ENCODE measurements at regions not wholly inside any gene's neighbourhood (a gene's known extent, or its start where the extent isn't known, plus 50 kb on each side); places are given as distances from the start of the nearest gene placed in this dataset.

DNA sequence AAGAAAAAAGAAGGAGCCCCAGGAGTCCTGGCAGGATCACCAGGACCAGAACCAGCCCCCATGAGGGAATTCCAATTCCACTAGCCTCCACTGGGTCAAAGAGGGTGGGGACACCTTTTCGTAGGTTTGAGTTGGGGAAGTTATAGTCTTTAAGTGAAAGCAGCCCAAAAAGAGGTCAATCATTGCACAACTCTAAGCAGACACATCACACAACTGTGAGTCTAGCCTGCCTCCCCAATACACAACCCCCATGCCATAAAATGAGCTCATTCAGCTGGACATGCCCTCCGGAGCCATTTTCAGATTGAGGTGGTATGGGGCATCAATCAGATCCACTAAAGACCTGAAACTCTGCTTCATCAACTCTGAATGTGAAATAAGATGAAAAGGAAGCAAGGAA is 179.9 kb downstream of the NPHP4 start:
- DNase-seq (ENCODE audit: low read depth) = no peak

DNA sequence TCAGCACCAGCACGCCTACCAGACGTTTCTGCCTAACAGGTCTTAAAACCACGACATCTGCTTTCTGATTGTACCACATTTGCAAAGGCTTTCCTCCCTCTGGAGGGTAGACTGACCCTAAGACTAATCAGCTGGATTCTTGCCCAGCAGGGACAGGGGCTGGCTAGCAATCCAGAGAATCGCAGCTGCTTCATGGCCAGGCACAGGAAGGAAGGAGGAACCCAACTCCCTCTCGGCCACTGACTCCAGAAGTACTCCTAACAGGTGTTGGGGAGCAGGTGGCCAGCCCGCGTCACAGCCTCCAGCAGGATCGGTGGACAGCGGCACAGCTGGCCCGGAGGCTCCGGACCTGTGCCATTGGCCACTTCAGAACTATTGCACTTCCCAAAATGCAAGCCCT is 180.8 kb downstream of the NPHP4 start:
- DNase-seq (ENCODE audit: low read depth) = no peak

DNA sequence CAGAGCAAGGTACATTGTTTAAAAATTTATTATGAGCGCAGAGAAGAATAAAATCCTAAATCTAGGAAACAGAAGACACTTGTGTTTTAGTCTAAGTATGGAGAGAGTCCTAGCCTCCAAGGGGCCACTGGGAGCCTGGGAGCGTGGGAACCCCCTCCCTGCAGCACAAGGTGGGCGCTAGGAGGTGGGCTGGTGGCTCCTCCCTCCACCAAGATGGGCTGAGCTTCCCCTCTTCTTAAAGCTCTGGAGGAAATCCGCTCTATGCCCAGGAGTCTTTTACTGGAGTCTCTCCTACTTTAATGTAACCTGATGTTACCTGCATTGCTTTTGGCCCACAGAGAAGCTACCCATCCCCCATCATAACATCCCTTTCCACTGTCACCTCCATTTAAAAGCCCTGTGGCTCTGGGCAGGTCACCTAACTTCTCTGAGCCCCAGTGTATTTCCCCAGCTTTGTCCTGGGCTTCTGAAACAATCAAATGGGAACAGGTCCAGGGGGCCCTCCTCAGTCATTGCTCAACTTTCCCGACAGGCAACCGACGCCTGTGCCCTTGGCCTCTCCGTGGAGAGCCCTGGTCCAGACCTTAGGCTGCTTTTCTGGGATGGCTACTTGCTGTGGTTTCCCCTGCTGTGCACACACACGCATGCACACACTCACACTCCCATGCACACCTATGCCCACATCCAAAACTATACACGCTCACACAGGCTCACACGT is 181.5 kb downstream of the NPHP4 start:
- no peak for DNase-seq (ENCODE audit: low read depth)

DNA sequence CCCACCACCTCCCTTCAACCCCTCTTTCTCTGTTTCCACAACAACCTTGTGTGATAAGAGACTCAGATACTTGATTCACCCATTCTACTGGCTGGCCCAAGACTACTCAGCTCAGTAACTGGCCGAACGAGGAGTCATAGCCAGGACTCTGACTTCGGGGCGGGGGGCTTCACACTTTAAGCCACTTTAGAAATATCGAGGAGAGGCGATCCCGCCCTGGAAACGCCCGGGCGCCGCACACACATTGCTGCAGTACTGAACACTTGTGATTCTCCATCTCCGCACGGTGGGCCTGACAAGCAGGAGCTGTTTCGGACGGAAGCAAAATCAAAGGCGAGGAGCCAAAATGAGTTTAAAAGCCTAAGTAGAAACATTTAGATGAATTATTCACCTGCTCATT is 182.1 kb downstream of the NPHP4 start:
- no peak for DNase-seq (ENCODE audit: low read depth)

DNA sequence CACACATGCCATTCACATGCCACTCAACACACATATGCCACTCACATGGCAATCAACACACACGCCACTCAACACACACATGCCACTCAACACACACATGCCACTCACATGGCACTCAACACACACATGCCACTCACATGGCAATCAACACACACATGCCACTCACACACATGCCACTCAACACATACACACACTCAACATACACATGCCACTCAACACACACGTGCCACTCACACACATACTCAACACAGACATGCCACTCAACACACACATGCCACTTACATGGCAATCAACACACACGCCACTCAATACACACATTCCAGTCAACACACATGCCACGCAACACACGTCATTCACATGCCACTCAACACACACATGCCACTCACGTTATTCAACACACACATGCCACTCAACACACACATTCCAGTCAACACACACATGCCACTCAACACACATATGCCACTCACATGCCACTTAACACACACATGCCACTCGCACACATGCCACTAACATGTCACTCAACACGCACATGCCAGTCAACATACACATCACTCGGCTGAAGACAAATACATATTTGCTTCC is 182.9 kb downstream of the NPHP4 start:
- no peak for DNase-seq (ENCODE audit: low read depth)

DNA sequence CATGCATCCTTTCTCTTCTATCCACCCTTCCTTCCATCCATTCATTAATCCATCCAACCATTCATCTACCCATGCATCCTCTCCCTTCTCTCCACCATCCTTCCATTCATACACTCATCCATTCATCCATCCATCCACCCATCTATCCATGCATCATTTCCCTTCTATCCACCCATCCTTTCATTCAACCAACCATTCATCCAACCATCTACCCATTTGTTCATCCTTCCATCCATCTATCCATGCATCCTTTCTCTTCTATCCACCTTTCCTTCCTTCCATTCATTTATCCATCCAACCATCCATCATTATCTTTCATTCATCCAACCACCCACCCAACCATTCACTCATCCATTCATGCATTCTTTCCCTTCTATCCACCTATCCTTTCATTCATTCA is 188.4 kb downstream of the NPHP4 start:
- DNase-seq (ENCODE audit: low read depth) = no peak

DNA sequence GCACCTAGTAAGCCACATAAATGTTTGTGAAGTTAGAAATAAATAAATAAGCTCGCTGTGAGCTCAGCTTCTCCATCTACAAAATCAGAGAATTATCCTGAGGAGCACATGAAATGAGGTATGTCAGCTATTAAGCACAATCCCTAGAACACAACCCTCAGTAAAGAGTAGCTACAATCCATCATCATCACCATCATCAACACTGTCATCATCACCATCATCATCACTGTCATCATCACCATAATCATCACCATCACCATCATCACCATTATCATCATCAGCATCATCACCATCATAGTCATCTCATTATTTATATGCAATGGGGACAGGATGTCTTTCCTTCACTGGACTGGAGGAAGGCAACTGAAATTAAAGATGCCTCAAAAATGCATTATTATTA is 189.6 kb downstream of the NPHP4 start:
- no peak for DNase-seq (ENCODE audit: low read depth)

DNA sequence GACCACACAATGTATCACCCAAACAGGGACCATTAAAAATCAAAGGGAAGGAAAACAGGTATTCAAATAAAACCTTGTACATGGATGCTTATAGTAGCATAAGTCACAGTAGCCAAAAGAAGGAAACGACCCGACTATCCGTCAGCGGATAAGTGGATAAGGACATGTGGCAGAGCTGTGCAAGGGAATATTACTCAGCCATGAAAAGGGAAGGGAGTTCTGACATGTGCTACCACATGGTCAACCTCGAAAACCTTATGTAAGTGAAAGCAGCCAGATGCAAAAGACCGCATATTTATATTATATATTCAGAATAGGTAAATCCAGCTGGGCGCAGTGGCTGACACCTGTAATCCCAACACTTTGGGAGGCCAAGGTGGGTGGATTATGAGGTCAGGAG is 193.3 kb downstream of the NPHP4 start:
- no peak for DNase-seq (ENCODE audit: low read depth)

DNA sequence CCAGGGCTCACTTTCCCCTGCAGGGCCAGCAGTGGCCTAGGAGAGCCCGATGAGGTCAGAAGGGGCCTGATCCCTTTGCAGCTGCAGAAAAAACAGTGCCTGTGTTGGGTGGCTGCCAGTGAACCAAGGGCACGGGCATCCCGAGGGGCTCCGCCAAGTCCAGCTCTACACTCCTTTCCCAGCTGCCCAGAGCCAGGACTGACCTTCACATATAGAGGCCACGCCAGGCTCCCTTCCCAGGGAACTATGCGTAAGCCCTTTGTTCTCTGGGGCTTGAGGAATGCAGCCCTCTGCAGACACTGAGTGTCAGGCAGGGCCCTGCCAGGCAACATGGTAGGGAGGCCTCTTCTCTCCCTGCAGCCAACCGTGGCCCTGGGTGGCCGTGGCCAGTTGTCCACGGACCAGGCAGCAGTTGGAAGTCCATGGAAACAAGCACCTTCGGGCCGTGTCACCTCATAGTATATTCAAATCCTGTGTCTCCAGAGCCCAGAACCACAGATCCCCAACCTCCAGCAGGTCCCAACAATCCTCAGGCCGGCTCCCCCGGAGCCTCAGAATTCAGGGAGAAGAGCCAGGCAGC is 194.0 kb downstream of the NPHP4 start:
- no peak for DNase-seq (ENCODE audit: low read depth)

DNA sequence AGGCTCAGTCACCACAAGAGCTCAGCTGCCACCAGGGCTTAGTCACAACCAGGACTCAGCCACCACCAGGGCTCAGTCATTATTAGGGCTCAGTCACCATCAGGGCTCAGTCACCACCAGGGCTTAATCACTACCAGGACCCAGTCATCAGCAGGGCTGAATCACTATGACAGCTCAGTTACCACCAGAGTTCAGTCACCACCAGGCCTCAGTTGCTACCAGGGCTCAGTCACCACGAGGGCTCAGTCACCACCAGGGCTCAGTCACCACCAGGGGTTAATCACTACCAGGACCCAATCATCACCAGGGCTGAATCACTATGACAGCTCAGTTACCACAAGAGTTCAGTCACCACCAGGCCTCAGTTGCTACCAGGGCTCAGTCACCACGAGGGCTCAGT is 196.2 kb downstream of the NPHP4 start:
- DNase-seq (ENCODE audit: low read depth) = no peak

DNA sequence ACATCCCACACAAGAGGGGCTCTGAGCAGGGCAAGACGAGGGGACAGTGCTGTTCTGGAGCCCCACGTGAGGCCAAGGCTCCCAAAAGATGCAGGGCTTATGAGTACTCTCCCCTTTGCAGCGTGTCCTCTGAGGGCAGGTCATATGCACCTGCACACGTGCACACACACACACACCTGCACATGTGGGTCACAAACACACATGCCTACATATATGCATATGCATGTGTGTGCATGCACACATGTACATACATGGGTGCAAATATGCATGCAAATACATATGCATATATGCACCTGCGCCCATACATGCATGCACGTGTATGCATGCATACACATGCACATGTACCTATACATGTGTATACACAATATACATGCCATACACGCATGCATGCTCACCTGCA is 197.9 kb downstream of the NPHP4 start:
- no peak for DNase-seq (ENCODE audit: low read depth)

DNA sequence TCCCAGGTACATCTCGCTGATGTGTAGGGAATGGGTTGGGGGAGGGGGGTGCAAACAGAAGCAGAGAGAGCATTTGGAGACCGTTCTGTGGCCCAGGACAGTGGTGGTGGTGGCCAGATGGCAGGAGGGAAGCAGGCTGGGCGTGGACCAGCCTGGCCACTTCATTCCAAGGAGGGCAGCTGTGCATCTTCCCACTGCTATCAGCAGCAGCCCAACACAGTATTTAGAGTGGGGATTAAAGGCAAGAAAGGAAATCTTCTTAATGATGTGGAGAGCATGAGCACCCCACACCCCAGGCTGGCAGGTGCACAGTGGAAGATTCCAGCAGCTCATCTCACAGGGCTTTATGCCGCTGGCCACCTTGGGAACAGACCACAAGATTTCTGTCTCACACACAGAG is 198.7 kb downstream of the NPHP4 start:
- no peak for DNase-seq (ENCODE audit: low read depth)

DNA sequence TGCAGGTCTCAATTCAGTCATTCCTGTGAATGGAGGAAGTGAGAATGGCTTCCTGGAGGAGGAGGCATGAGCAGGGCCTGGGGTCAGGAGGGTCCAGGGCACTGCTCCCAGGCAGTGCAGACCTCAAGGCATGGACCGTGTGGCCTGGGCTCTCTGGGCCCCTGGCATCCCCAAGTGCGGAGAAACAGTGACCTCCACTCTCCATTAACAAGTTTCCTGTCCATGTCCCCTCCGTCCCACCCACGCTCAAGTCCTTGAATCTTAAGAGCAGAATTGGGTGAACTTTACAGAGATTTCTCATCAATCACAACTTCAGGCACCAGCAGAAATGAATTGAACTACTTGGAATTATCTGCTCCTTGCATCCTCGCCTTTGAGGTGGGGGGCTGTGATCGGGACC is 211.1 kb downstream of the NPHP4 start:
- DNase-seq (ENCODE audit: low read depth) = no peak

DNA sequence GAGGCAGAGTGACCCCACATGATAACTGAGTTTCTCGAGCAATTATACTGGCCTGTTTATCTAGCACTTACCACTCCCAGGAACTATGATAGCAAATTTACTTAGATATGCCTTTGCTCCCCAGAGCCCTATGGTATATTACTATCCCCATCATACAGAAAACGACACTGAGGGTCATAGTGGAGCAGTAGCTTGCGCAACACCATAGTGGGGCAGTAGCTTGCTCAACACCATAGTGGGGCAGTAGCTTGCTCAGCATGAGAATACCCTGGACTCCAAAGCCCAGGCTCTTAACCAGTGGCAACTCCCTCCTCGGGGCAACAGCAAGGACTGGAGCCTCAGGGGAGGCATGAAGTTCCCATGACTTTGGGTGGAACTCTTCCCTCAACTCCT is 211.9 kb downstream of the NPHP4 start:
- DNase-seq (ENCODE audit: low read depth) = no peak

DNA sequence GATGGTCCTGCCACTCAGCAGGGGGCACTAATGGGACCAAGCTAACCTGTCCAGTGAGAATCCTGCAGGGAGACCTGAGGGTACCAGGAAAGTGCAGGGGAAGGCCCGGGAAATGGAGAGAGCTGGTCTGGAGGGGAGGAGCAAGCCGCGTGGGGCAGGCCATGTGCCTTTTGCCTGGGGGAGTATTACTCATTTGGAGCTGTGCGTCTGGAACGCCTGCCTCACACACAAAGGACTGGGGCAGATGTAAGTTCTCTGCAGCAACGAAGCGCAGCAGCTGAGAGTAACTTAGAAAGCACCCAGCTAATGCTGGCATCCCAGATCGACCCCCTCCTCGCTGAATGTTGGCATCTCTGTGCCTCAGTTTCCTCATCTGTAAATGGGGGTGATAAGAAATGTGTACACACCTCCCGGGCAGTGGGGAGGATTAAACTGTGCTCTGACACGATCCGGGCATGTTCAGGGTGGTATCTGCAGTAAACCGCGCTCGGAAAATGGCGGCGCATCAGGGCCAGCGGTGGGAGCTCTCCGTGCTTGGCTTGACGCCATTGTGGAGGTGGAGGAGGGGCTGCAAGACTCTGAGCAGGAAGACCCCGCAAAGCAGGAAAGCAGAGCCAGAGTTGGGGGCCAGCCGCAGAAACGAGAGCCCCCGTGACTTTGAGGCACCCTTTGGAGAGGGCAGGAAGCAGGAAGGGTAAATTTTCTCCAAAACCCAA is 212.5 kb downstream of the NPHP4 start:
- no peak for DNase-seq (ENCODE audit: low read depth)

DNA sequence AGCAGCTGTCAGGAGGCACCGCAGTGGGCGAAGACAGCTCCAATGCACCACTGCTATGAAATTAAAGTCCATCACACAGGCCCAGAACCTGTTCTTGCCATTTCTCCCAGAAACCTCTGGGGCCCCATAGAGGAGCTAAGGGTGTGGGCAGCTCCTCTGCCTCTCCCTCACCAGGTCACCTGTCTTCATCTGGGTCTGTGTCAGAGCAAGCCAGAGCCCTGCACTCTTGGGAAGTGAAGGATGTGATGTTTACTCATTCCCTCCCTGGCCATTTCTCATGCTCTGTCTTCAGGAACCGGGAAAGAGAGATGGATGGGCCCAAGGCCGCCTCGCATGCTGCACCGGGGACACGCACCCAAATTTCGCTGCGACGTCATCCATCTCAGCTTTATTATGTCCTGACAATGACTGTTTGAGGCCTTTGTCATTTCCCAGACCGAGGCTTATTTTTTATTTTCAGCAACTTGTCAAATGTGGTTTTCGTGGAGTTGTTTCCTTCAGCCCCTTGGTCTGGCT is 216.1 kb downstream of the NPHP4 start:
- DNase-seq (ENCODE audit: low read depth) = no peak

DNA sequence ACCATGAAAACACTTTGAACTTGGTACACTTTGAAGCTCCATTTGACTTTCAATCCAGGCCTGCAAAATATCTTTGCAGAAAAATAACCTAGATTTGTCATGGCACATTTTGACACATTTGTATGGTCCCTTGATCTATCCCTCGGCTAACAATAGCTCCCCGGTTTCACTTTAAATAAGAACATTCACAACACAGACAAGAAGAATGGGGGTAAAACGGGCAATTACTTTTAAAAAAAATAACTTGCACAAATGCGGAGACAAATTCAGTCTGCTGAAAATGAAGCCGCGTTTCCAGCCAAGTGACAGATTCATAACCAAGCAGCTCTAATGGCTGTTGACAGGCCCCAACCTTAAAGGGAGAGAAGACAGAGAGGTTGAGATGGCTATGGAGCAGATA is 218.2 kb downstream of the NPHP4 start:
- no peak for DNase-seq (ENCODE audit: low read depth)

DNA sequence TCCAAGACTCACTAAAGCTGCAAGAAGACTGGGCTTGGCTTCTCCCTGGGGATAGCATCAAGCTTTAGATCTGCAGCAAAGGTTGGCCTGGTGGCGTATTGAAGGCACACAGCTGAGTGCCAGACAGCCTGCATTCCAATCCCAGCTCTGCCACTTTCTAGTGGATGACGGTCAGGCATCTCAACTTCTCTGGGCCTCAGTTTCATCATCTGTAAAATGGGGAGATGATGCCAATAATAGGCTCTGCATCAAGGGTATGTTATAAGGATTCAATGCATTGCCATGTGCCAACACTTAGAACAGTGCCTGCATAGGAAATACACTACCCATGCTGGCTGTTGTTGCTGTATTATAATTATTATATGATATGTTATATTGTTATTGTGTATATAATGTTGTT is 220.4 kb downstream of the NPHP4 start:
- no peak for DNase-seq (ENCODE audit: low read depth)

DNA sequence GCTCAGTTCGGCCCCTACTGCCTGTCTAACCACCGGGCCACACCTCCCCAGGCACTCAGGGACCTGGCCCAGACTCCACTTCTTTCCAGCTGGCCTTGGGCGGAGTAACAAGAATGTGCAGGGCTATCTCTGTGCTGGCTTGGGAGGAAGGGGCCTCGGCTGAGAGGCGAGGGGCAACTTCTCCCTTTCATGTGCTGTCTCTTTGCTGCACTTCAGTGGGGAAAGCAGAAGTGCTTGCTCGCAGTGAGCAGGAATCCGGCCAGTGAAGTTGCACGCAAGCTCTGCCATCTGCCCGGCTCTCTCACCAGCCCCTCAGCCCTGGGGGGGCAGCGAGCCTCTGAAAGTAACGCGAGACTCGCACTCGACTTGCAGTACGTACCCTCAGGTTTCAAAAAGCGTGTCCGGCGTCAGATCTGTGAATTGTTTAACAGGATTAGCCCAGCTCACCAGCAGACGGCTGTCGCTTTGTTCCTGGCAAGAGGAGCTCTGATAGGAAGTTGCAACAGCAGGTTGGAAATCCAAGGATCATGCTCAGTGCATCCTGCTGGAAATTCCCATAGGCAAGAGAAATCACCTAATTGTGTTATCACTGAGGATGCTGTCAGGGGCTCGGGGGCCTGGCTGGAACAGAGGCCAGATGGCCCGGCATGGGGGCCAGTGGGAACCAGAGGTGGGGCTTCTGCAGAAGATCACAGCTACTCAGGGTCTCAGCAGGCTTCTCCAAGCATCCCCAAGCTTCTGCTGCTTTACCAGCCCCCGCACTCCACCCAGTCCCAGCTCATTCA is 221.1 kb downstream of the NPHP4 start:
- no peak for DNase-seq (ENCODE audit: low read depth)

DNA sequence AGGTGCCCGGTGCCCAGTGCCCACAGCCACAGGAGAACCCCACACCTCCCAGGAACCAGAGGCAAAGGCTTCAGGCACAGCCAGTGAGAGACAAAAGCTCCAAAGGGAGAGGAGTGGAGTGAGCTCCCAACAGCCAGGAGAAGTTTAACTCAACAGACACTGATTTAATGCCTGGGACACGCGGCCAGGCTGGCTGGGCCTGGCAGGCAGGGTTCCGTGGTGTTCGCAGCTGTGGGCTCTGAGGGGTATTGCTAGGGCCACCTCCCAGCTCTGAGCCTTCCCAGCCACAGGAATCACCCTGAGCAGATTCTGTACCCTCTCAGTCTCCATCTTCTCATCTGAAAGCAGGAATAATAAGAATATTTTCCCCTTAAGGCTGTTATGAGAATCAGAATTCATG is 222.5 kb downstream of the NPHP4 start:
- no peak for DNase-seq (ENCODE audit: low read depth)

DNA sequence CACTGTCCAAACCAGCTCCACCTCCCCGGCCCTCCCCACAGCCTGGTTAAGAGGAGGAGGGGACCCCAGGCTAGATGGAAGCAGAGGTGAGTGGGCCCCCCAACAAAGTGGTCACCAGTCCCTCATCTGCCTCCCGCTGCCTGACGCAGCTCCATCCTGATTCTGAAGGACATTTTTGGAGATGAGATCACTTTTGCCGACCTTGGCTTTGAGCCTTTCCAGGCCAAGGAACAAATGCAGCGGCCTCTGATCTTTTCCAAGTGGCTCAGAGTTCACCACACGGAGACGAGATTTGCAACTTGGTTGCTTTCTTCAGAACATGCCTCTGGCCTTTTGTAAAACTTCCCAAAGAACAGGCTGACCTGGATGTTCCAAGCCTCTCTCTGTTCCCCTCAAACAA is 223.1 kb downstream of the NPHP4 start:
- no peak for DNase-seq (ENCODE audit: low read depth)

DNA sequence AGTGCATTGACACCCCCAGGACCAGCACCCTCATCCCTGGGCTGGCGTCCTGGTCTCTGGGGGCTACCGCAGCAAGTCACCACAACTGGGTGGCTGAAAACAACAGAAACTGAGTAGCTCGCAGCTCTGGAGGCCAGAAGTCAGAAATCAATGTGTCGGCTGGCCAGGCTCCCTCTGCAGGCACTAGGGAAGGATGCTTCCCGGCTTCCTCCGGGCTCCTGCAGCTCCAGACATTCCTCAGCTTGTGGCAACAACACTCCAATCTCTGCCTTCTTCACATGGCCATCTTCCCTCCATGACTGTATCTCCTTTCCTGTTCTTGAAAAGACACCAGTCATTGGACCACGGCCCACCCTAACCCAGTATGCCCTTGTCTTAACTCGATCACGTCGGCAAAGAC is 224.2 kb downstream of the NPHP4 start:
- DNase-seq (ENCODE audit: low read depth) = no peak

Measured in activated T-cell treated with anti-CD3 and anti-CD28 coated beads for 1 hour (primary cell).